ENCODE measurements at regions not wholly inside any gene's neighbourhood (a gene's known extent, or its start where the extent isn't known, plus 50 kb on each side); places are given as distances from the start of the nearest gene placed in this dataset.

GRCh38 chr4:165609653-165610052 lies 230.8 kb downstream of the CPE start:
- H3K4me3 Mint-ChIP-seq (ENCODE audit: unreplicated experiment): no peak overlapping the region
- DNase-seq (ENCODE audit: low spot score): no peak
- TF ChIP-seq CTCF (IDR thresholded peaks at IDR 0.05; ENCODE audit: unreplicated experiment): no peak
- peaks cover 14% of the 10 kb centered on the region for H3K4me1 Mint-ChIP-seq (ENCODE audit: unreplicated experiment)
- no peaks in the 10 kb centered on the region for H3K36me3 Mint-ChIP-seq (ENCODE audit: low read depth, unreplicated experiment)
- no peak overlapping the region for H3K27ac Mint-ChIP-seq (ENCODE audit: unreplicated experiment)
- H3K27me3 Mint-ChIP-seq (ENCODE audit: unreplicated experiment): peaks cover 2% of the 10 kb centered on the region
- no peaks in the 10 kb centered on the region for H3K9me3 Mint-ChIP-seq (ENCODE audit: unreplicated experiment)

DNA sequence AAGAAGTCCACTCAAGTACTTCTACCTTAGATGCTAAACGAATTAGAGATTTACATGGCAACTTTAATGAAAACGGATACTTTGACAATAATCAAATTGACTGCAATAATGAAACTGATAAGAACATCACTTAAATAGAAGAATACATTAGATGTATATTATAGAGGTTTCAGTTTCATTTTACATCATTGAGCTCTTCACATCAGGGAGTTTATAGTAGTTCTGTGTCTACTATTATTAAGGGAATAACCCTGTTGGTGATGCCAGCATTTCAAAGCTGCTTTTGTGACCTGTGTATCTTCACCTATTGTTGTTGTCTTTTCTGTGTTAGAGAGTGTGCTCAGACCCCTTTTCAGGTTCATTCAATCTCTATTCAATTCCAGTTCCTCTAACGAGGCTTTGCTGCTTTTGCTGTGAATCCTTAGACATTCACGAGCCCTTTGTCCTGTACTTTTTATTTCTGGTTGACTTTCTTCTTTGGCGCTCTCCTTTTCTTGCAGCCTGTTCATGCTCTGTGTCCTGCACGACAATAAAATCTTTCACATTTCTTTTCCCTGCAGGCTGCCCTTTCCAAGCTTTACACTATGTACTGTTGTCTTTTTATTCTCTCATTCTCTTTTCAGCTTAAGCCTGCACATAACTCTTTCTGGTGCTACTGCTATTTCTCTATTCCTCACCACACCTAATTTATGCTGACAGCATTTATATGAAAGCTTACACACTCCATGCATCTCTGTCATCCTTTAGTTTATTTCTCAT lies 232.1 kb downstream of the CPE start:
- peaks cover 14% of the 10 kb centered on the region for H3K4me1 Mint-ChIP-seq (ENCODE audit: unreplicated experiment)
- H3K27ac Mint-ChIP-seq (ENCODE audit: unreplicated experiment): no peak overlapping the region
- H3K4me3 Mint-ChIP-seq (ENCODE audit: unreplicated experiment): no peak overlapping the region
- TF ChIP-seq CTCF (IDR thresholded peaks at IDR 0.05; ENCODE audit: unreplicated experiment): no peak
- H3K9me3 Mint-ChIP-seq (ENCODE audit: unreplicated experiment): no peaks in the 10 kb centered on the region
- DNase-seq (ENCODE audit: low spot score): no peak
- H3K36me3 Mint-ChIP-seq (ENCODE audit: low read depth, unreplicated experiment): no peaks in the 10 kb centered on the region
- peaks cover 2% of the 10 kb centered on the region for H3K27me3 Mint-ChIP-seq (ENCODE audit: unreplicated experiment)

- Mint-ChIP-seq H3K27me3 (ENCODE audit: unreplicated experiment) (peaks cover 2% of the 10 kb centered on the region), H3K4me1 (ENCODE audit: unreplicated experiment) (peaks cover 14% of the 10 kb centered on the region), H3K4me3 (ENCODE audit: unreplicated experiment) (no peak overlapping the region), H3K27ac (ENCODE audit: unreplicated experiment) (no peak overlapping the region), H3K9me3 (ENCODE audit: unreplicated experiment) (no peaks in the 10 kb centered on the region), H3K36me3 (ENCODE audit: low read depth, unreplicated experiment) (no peaks in the 10 kb centered on the region)
- DNase-seq (ENCODE audit: low spot score): no peak
- no peak for TF ChIP-seq CTCF (IDR thresholded peaks at IDR 0.05; ENCODE audit: unreplicated experiment)
These were observed 234.1 kb downstream of the CPE start for GRCh38 chr4:165612936-165613335.

DNA sequence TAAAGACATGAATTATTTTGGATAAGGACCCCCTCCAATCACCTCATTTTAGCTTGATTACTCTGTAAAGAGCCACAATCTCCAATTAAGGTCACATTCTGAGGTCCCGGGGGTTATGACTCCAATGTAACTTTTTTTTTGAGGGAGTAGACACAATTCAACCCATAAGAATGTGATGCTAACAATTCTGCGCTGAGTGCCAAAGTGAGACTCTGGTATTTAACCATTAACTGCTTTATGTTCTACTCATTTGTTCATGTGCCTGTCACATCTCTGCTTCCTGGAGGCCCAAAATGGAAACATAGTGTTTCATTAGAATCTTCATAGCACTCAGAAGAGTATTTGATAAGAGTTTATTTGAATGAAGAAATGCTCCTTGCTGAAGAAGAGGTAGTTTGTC lies 234.8 kb downstream of the CPE start:
- Mint-ChIP-seq H3K9me3 (ENCODE audit: unreplicated experiment) (no peaks in the 10 kb centered on the region), H3K4me3 (ENCODE audit: unreplicated experiment) (no peak overlapping the region), H3K36me3 (ENCODE audit: low read depth, unreplicated experiment) (no peaks in the 10 kb centered on the region), H3K4me1 (ENCODE audit: unreplicated experiment) (peaks cover 14% of the 10 kb centered on the region), H3K27ac (ENCODE audit: unreplicated experiment) (no peak overlapping the region), H3K27me3 (ENCODE audit: unreplicated experiment) (peaks cover 2% of the 10 kb centered on the region)
- no peak for DNase-seq (ENCODE audit: low spot score)
- no peak for TF ChIP-seq CTCF (IDR thresholded peaks at IDR 0.05; ENCODE audit: unreplicated experiment)

GRCh38 chr4:165620913-165621312 lies 242.1 kb downstream of the CPE start:
- H3K4me3 Mint-ChIP-seq (ENCODE audit: unreplicated experiment): no peak overlapping the region
- H3K4me1 Mint-ChIP-seq (ENCODE audit: unreplicated experiment): peaks cover 7% of the 10 kb centered on the region
- no peaks in the 10 kb centered on the region for H3K9me3 Mint-ChIP-seq (ENCODE audit: unreplicated experiment)
- H3K36me3 Mint-ChIP-seq (ENCODE audit: low read depth, unreplicated experiment): no peaks in the 10 kb centered on the region
- no peak overlapping the region for H3K27ac Mint-ChIP-seq (ENCODE audit: unreplicated experiment)
- H3K27me3 Mint-ChIP-seq (ENCODE audit: unreplicated experiment): peaks cover 4% of the 10 kb centered on the region
- TF ChIP-seq CTCF (IDR thresholded peaks at IDR 0.05; ENCODE audit: unreplicated experiment): no peak
- DNase-seq (ENCODE audit: low spot score): no peak

Measured in endothelial cell (in vitro differentiated cells).